CD14-positive monocyte (primary cell): ENCODE measurements at regions not wholly inside any gene's neighbourhood (a gene's known extent, or its start where the extent isn't known, plus 50 kb on each side); places are given as distances from the start of the nearest gene placed in this dataset.

Source experiments
- DNase-seq, 3 donors: peaks; one replicate each; pipeline ENCODE4 v3.0.0-alpha.2; 2011 to 2022
- H2AFZ ChIP-seq: 2 replicates; pipeline ENCODE4 v1.6.0; 2012; ENCODE audit warnings: mild to moderate bottlenecking, low read depth, low read length, inconsistent platforms; ENCODE audit not compliant: insufficient read depth, poor library complexity, severe bottlenecking
- H3K27ac ChIP-seq, 2 donors: 1 replicate in 1 of 2; 2 replicates in 1 of 2; pipeline ENCODE4 v1.5.1; 2012 to 2013; ENCODE audit warnings: low read length in 2 of 2, control low read depth in 1 of 2, inconsistent platforms in 1 of 2, low read depth in 1 of 2, mild to moderate bottlenecking in 1 of 2
- H3K27me3 ChIP-seq, 2 donors: one replicate each; pipeline versions ENCODE4 v1.6.0 to v1.6.1; 2011 to 2013; ENCODE audit warnings: low read length in 2 of 2; ENCODE audit not compliant: control insufficient read depth in 2 of 2, insufficient read depth in 2 of 2
- H3K36me3 ChIP-seq, 2 donors: replicated peaks in 1 of 2; 1 replicate in 1 of 2; 2 replicates in 1 of 2; pipeline versions ENCODE4 v1.5.1 to v1.6.1; 2012 to 2013; ENCODE audit warnings: low read length in 2 of 2, control low read depth in 1 of 2, inconsistent platforms in 1 of 2, mild to moderate bottlenecking in 1 of 2; ENCODE audit not compliant: insufficient read depth in 2 of 2, control insufficient read depth in 1 of 2
- H3K4me1 ChIP-seq, 2 donors: 1 replicate in 1 of 2; 2 replicates in 1 of 2; pipeline versions ENCODE4 v1.5.1 to v1.6.1; 2012 to 2013; ENCODE audit warnings: low read length in 2 of 2, control low read depth in 1 of 2, inconsistent platforms in 1 of 2, mild to moderate bottlenecking in 1 of 2, moderate library complexity in 1 of 2; ENCODE audit not compliant: insufficient read depth in 2 of 2, control insufficient read depth in 1 of 2
- H3K4me2 ChIP-seq: replicated peaks from 2 replicates; pipeline ENCODE3; 2012; ENCODE audit warnings: low read length, moderate library complexity, mild to moderate bottlenecking; ENCODE audit not compliant: poor library complexity, severe bottlenecking; ENCODE audit errors: extremely low read depth
- H3K4me3 ChIP-seq, 3 experiments: fragments of 200-600 bp in 1 of 3; sonication (generic) in 1 of 3; replicated peaks in 1 of 3; 1 replicate in 2 of 3; 2 replicates in 1 of 3; pipeline ENCODE4 v1.5.1; 2011 to 2013; ENCODE audit warnings: low read length in 3 of 3, mild to moderate bottlenecking in 3 of 3, control low read depth in 2 of 3, low read depth in 2 of 3, inconsistent platforms in 1 of 3, moderate library complexity in 1 of 3
- H3K79me2 ChIP-seq: 2 replicates; pipeline ENCODE4 v1.6.0; 2012; ENCODE audit warnings: mild to moderate bottlenecking, control low read depth, inconsistent platforms, low read length, moderate library complexity; ENCODE audit not compliant: insufficient read depth
- H3K9ac ChIP-seq: 2 replicates; pipeline ENCODE4 v1.6.0; 2017; ENCODE audit warnings: low read length, mild to moderate bottlenecking; ENCODE audit not compliant: insufficient read depth, poor library complexity, severe bottlenecking
- H3K9me3 ChIP-seq, 2 donors: replicated peaks in 1 of 2; 1 replicate in 1 of 2; 2 replicates in 1 of 2; pipeline versions ENCODE4 v1.5.1 to v1.6.1; 2012 to 2013; ENCODE audit warnings: low read length in 2 of 2, control low read depth in 1 of 2; ENCODE audit not compliant: control insufficient read depth in 1 of 2, insufficient read depth in 1 of 2
- H4K20me1 ChIP-seq: 2 replicates; pipeline ENCODE4 v1.6.0; 2012; ENCODE audit warnings: mild to moderate bottlenecking, low read length, control low read depth, moderate library complexity; ENCODE audit not compliant: insufficient read depth
- H3K27ac Mint-ChIP-seq, 7 donors: one replicate each; pipeline ENCODE4 v1.8.0; 2020; ENCODE audit warnings: mild to moderate bottlenecking in 7 of 7, mixed read lengths in 7 of 7, moderate library complexity in 6 of 7, inconsistent platforms in 2 of 7
- H3K27me3 Mint-ChIP-seq, 3 donors: one replicate each; pipeline ENCODE4 v1.8.0; 2021 to 2022; ENCODE audit warnings: low read depth in 3 of 3, mild to moderate bottlenecking in 3 of 3, mixed read lengths in 3 of 3, moderate library complexity in 3 of 3, inconsistent platforms in 1 of 3
- H3K36me3 Mint-ChIP-seq, 2 donors: one replicate each; pipeline ENCODE4 v1.8.0; 2020; ENCODE audit warnings: mixed read lengths in 2 of 2, inconsistent platforms in 1 of 2, mild to moderate bottlenecking in 1 of 2
- H3K4me1 Mint-ChIP-seq: one replicate; pipeline ENCODE4 v1.8.0; 2020; ENCODE audit warnings: mild to moderate bottlenecking, mixed read lengths
- H3K4me3 Mint-ChIP-seq, 2 donors: one replicate each; pipeline ENCODE4 v1.8.0; 2020; ENCODE audit warnings: mild to moderate bottlenecking in 2 of 2, mixed read lengths in 2 of 2, moderate library complexity in 1 of 2
- H3K9me3 Mint-ChIP-seq, 7 donors: one replicate each; pipeline ENCODE4 v1.8.0; 2020 to 2022; ENCODE audit warnings: mixed read lengths in 7 of 7, mild to moderate bottlenecking in 6 of 7, moderate library complexity in 6 of 7, inconsistent platforms in 2 of 7
- CTCF ChIP-seq: fragments of 200-600 bp; IDR thresholded peaks from one replicate; pipeline ENCODE4 v1.8.0; 2022; ENCODE audit warnings: antibody characterized with exemption, mild to moderate bottlenecking
- WGBS: methylation state at CpG from one replicate; pipeline ENCODE4 v1.1.5; 2013; ENCODE audit warnings: missing lambda C conversion rate; ENCODE audit not compliant: insufficient coverage; 5-methylcytosine and 5-hydroxymethylcytosine counted together
- intact Hi-C, 2 donors: fragments of 100-400 bp; cut with micrococcal nuclease; formaldehyde crosslinking; loops; one replicate each; pipeline versions ENCODE4 v1.15.0 to v1.15.1; 2023

GRCh38 chr13:33435207-33435606, 149.7 kb upstream of the STARD13 start:
- no peaks in the 10 kb centered on the region for H3K36me3 Mint-ChIP-seq

GRCh38 chr13:33438918-33439317, 153.4 kb upstream of the STARD13 start:
- Histone ChIP-seq H3K4me2 (no peak overlapping the region), H3K79me2 (no peaks in the 10 kb centered on the region), H2AFZ (no peak overlapping the region), H3K27me3 (no peaks in the 10 kb centered on the region), H3K4me3 (no peak overlapping the region), H4K20me1 (no peaks in the 10 kb centered on the region), H3K27ac (no peak overlapping the region), H3K4me1 (no peaks in the 10 kb centered on the region), H3K9ac (no peak overlapping the region), H3K36me3 (no peaks in the 10 kb centered on the region), H3K9me3 (no peaks in the 10 kb centered on the region)
- no CpG with 5 or more reads among the region's 2 CpGs for WGBS
- no peak for TF ChIP-seq CTCF
- H3K27me3 Mint-ChIP-seq: peaks cover 0 to 3% (median 3%) of the 10 kb centered on the region in 3 donors
- peaks cover 0 to 2% (median 0%) of the 10 kb centered on the region in 7 donors for H3K9me3 Mint-ChIP-seq
- no peak overlapping the region for H3K27ac Mint-ChIP-seq
- DNase-seq: no peak
- peaks cover 3% of the 10 kb centered on the region for H3K4me1 Mint-ChIP-seq
- intact Hi-C loops: no loop called here
- no peak overlapping the region for H3K4me3 Mint-ChIP-seq
- H3K36me3 Mint-ChIP-seq: no peaks in the 10 kb centered on the region

More at GRCh38 chr13:33435207-33435606, 149.7 kb upstream of the STARD13 start:
- no CpG with 5 or more reads among the region's 2 CpGs for WGBS
- Histone ChIP-seq H4K20me1 (no peaks in the 10 kb centered on the region), H3K4me3 (no peak overlapping the region), H3K4me1 (no peaks in the 10 kb centered on the region), H3K36me3 (no peaks in the 10 kb centered on the region), H3K27ac (no peak overlapping the region), H3K79me2 (no peaks in the 10 kb centered on the region), H3K4me2 (no peak overlapping the region), H3K27me3 (no peaks in the 10 kb centered on the region), H3K9me3 (no peaks in the 10 kb centered on the region), H3K9ac (no peak overlapping the region), H2AFZ (no peak overlapping the region)
- Mint-ChIP-seq H3K4me1 (no peaks in the 10 kb centered on the region), H3K9me3 (no peaks in the 10 kb centered on the region), H3K4me3 (no peak overlapping the region), H3K27ac (no peak overlapping the region), H3K27me3 (peaks cover 0 to 2% (median 0%) of the 10 kb centered on the region in 3 donors)
- intact Hi-C loops: no loop called here
- no peak for DNase-seq
- TF ChIP-seq CTCF: no peak
